ENCODE measurements at regions not wholly inside any gene's neighbourhood (a gene's known extent, or its start where the extent isn't known, plus 50 kb on each side); places are given as distances from the start of the nearest gene placed in this dataset.

DNA sequence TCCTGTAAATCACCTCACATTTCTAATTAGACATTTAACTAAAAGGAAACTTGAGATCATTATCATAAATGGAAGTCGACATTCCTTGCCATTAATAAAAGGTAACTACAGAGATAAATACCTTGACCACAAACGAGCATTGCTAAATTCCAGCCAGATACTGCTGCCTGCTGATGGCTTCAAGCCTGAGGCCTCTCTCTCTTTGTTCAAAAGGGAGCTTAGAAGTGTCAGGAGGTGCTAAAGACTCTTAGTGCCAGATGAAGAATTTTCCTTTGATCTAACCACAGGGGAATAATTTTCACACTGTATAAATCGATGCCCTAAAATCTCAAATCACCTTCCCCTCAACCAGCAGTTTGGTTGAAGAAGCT is 248.2 kb upstream of the PMEPA1 start:
- TF ChIP-seq POLR2A (IDR thresholded peaks at IDR 0.05) = no peak
- no peak for TF ChIP-seq POLR2AphosphoS5 (IDR thresholded peaks at IDR 0.05)
- TF ChIP-seq, protein P1, sequence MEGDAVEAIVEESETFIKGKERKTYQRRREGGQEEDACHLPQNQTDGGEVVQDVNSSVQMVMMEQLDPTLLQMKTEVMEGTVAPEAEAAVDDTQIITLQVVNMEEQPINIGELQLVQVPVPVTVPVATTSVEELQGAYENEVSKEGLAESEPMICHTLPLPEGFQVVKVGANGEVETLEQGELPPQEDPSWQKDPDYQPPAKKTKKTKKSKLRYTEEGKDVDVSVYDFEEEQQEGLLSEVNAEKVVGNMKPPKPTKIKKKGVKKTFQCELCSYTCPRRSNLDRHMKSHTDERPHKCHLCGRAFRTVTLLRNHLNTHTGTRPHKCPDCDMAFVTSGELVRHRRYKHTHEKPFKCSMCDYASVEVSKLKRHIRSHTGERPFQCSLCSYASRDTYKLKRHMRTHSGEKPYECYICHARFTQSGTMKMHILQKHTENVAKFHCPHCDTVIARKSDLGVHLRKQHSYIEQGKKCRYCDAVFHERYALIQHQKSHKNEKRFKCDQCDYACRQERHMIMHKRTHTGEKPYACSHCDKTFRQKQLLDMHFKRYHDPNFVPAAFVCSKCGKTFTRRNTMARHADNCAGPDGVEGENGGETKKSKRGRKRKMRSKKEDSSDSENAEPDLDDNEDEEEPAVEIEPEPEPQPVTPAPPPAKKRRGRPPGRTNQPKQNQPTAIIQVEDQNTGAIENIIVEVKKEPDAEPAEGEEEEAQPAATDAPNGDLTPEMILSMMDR (IDR thresholded peaks at IDR 0.05 in 8 of 11, conservative IDR thresholded peaks at IDR 0.05 in 3 of 11) = no peak
- DNase-seq = no peak
- Histone ChIP-seq H3K36me3 (no peaks in the 10 kb centered on the region), H3K4me1 (no peaks in the 10 kb centered on the region), H3K27ac (no peak overlapping the region), H3K4me3 (no peak overlapping the region), H3K27me3 (replicated peaks in 1 of 7) (no peaks in the 10 kb centered on the region), H3K9me3 (peaks cover 0 to 7% (median 0%) of the 10 kb centered on the region in 8 donors)
- intact Hi-C loops (cut with DNase I; ENCODE audit: low total_unique reads) = no loop called here
- WGBS, 5 donors = 53 to 76% (median 74%) methylated on average over 3 of the region's 3 CpGs

DNA sequence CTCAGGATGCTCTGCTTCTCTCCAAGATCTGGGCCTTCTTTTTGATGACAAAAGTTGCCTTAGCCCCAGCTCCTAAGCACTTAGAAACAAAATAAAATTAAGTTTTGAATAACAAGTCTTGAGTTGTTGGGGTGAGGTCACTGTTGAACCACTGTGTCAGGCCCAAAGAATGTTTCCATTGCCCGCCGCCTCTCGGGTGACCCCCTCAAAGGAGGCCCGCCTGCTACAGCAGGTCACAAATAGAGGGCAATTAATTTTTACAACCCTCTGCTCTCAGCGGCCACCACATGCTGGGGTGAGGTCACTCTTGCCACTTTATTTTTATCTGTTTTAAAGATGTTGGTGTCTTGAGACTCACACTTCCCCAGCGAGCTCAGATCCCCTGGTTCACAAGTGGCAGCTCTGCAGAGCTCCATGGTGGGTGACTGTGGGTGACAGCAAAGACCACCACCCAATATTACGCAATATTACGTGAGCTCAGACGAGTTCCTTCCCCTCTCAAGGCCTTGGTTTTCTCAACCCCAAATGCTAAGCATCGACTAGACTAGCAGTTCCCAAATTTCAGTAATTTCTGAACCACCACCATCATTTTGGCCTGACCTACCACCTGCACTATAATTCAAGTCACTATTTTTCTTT is 247.7 kb upstream of the PMEPA1 start:
- no peak overlapping the region for H3K27ac ChIP-seq
- no peak overlapping the region for H3K4me3 ChIP-seq
- WGBS, 5 donors = 71 to 84% (median 78%) methylated on average over 10 of the region's 10 CpGs
- H3K36me3 ChIP-seq = no peaks in the 10 kb centered on the region
- H3K4me1 ChIP-seq = no peaks in the 10 kb centered on the region
- intact Hi-C loops (cut with DNase I; ENCODE audit: low total_unique reads) = no loop called here
- TF ChIP-seq, protein P1 (IDR thresholded peaks at IDR 0.05 in 8 of 11, conservative IDR thresholded peaks at IDR 0.05 in 3 of 11) = no peak
- TF ChIP-seq POLR2AphosphoS5 (IDR thresholded peaks at IDR 0.05) (no peak), POLR2A (IDR thresholded peaks at IDR 0.05) (no peak)
- no peaks in the 10 kb centered on the region for H3K27me3 ChIP-seq (replicated peaks in 1 of 7)
- peaks cover 0 to 7% (median 0%) of the 10 kb centered on the region in 8 donors for H3K9me3 ChIP-seq
- DNase-seq = no peak

DNA sequence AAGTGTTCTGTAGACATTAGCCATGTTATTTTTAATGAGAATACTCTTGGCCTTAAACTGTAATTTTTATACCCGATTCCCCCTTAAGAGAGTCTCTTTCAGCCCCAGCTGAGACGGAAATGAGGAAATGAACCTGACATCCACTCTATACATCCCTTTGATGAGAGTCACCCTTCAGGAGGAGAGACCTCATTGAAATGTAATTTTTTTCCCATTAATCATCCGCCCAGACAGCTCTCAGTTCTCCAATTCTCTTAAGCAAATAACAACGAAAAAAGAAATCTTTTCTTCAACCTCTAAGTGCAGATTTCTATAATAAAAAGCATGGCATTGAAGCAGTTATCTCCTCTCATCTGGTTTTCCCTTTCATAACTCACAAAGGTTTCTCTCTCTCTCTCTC is 243.8 kb upstream of the PMEPA1 start:
- Histone ChIP-seq H3K27ac (no peak overlapping the region), H3K4me1 (no peaks in the 10 kb centered on the region), H3K9me3 (peaks cover 0 to 7% (median 0%) of the 10 kb centered on the region in 8 donors), H3K4me3 (no peak overlapping the region), H3K27me3 (replicated peaks in 1 of 7) (no peaks in the 10 kb centered on the region), H3K36me3 (no peaks in the 10 kb centered on the region)
- intact Hi-C loops (cut with DNase I; ENCODE audit: low total_unique reads) = no loop called here
- no peak for DNase-seq
- WGBS, 5 donors = 27 to 42% (median 38%) methylated on average over 4 of the region's 4 CpGs
- TF ChIP-seq, protein P1 (IDR thresholded peaks at IDR 0.05 in 8 of 11, conservative IDR thresholded peaks at IDR 0.05 in 3 of 11) = no peak
- TF ChIP-seq POLR2AphosphoS5 (IDR thresholded peaks at IDR 0.05) = no peak
- no peak for TF ChIP-seq POLR2A (IDR thresholded peaks at IDR 0.05)

DNA sequence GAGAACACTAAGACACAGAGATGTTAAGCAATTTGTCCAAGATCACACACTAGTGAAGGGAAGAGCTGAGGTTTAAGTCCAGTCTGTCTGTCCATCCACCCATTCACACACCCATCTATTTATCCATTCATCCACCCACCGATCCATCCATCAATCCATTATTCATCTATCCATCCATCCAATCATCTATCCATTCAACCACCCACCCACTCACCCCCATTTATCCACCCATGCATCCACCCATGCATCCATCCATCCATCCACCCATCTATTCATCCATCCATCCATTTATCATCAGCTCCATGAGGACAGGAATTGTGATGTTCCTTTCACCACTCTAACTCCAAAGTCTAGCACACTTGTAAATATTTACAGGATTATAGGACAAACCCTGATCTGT is 242.3 kb upstream of the PMEPA1 start:
- H3K27me3 ChIP-seq (replicated peaks in 1 of 7) = no peaks in the 10 kb centered on the region
- 86 to 100% (median 93%) methylated on average over 1 of the region's 1 CpG for WGBS, 5 donors
- H3K4me1 ChIP-seq = no peaks in the 10 kb centered on the region
- TF ChIP-seq POLR2A (IDR thresholded peaks at IDR 0.05) = no peak
- TF ChIP-seq, protein P1 (IDR thresholded peaks at IDR 0.05 in 8 of 11, conservative IDR thresholded peaks at IDR 0.05 in 3 of 11) = no peak
- no peak for TF ChIP-seq POLR2AphosphoS5 (IDR thresholded peaks at IDR 0.05)
- peaks cover 0 to 7% (median 0%) of the 10 kb centered on the region in 8 donors for H3K9me3 ChIP-seq
- intact Hi-C loops (cut with DNase I; ENCODE audit: low total_unique reads) = no loop called here
- no peak overlapping the region for H3K4me3 ChIP-seq
- no peak overlapping the region for H3K27ac ChIP-seq
- DNase-seq = no peak
- H3K36me3 ChIP-seq = no peaks in the 10 kb centered on the region
